Mucosa of rectum (tissue), 2 donors: ENCODE measurements at regions not wholly inside any gene's neighbourhood (a gene's known extent, or its start where the extent isn't known, plus 50 kb on each side); places are given as distances from the start of the nearest gene placed in this dataset.

Experiments
- H3K27ac ChIP-seq, 2 donors: one replicate each; pipeline ENCODE4 v1.7.0; 2013; ENCODE audit warnings: inconsistent platforms in 2 of 2, low read depth in 2 of 2, low read length in 2 of 2
- H3K27me3 ChIP-seq, 2 donors: one replicate each; pipeline ENCODE4 v1.7.0; 2013; ENCODE audit warnings: low read length in 2 of 2; ENCODE audit not compliant: control insufficient read depth in 2 of 2, insufficient read depth in 2 of 2
- H3K36me3 ChIP-seq, 2 donors: one replicate each; pipeline ENCODE4 v1.7.0; 2013; ENCODE audit warnings: low read length in 2 of 2; ENCODE audit not compliant: control insufficient read depth in 2 of 2, insufficient read depth in 2 of 2
- H3K4me1 ChIP-seq, 2 donors: one replicate each; pipeline ENCODE4 v1.7.0; 2013; ENCODE audit warnings: low read length in 2 of 2, mild to moderate bottlenecking in 1 of 2; ENCODE audit not compliant: control insufficient read depth in 2 of 2, insufficient read depth in 2 of 2
- H3K4me3 ChIP-seq, 2 donors: one replicate each; pipeline ENCODE4 v1.7.0; 2013; ENCODE audit warnings: low read length in 2 of 2
- H3K9ac ChIP-seq, 2 donors: one replicate each; pipeline ENCODE4 v1.7.0; 2013; ENCODE audit warnings: low read length in 2 of 2, low read depth in 1 of 2, mild to moderate bottlenecking in 1 of 2
- H3K9me3 ChIP-seq, 2 donors: one replicate each; pipeline ENCODE4 v1.7.0; 2013; ENCODE audit warnings: low read length in 2 of 2; ENCODE audit not compliant: control insufficient read depth in 2 of 2
- donor health status: healthy.
- donor health status: Normal muscosa, but diverticular disease.

DNA sequence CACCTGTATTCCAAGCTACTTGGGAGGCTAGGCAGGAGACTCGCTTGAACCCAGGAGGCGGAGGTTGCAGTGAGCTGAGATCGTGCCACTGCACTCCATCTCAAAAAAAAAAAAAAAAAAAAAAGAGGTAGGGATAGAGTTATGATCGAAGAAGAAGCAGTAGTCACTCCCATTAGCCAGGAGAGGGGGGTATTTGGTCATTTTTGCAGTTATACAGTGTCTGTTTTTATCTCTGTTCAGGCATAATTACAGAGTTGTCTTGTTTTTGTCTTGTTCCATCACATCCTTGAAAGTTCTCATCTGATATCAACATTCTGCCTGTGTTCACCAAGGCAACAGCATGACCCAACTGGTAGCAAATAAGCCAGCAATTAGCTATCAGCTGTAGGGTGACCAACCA is 98.5 kb upstream of the TMPO start:
- Histone ChIP-seq H3K36me3 (no peaks in the 10 kb centered on the region), H3K9ac (no peak overlapping the region), H3K27me3 (no peaks in the 10 kb centered on the region), H3K9me3 (no peaks in the 10 kb centered on the region), H3K4me1 (peaks cover 10 to 14% of the 10 kb centered on the region in 2 donors), H3K4me3 (no peak overlapping the region), H3K27ac (no peak overlapping the region)

DNA sequence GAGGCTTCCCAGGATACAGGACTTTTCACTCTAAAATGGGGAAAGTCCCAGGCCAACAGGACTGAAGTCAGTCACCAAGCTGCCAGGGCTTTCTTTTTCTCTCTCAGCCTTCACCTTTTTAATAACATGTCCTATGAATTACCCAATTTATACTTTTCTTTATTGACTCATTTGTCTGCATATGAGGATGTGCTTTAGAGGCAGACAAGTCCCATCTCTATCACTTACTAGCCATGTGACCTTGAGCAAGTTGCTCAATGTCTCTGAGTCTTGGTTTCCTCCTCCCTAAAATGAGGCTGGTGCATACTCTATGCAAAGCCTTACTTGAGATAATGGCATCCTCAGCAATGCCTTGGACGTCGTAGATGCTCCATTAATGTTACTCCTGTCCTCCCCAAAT is 98.1 kb upstream of the TMPO start:
- no peak overlapping the region for H3K9ac ChIP-seq
- H3K4me3 ChIP-seq: no peak overlapping the region
- no peaks in the 10 kb centered on the region for H3K9me3 ChIP-seq
- H3K36me3 ChIP-seq: no peaks in the 10 kb centered on the region
- H3K27ac ChIP-seq: no peak overlapping the region
- H3K4me1 ChIP-seq: peaks cover 11 to 15% of the 10 kb centered on the region in 2 donors
- H3K27me3 ChIP-seq: no peaks in the 10 kb centered on the region

DNA sequence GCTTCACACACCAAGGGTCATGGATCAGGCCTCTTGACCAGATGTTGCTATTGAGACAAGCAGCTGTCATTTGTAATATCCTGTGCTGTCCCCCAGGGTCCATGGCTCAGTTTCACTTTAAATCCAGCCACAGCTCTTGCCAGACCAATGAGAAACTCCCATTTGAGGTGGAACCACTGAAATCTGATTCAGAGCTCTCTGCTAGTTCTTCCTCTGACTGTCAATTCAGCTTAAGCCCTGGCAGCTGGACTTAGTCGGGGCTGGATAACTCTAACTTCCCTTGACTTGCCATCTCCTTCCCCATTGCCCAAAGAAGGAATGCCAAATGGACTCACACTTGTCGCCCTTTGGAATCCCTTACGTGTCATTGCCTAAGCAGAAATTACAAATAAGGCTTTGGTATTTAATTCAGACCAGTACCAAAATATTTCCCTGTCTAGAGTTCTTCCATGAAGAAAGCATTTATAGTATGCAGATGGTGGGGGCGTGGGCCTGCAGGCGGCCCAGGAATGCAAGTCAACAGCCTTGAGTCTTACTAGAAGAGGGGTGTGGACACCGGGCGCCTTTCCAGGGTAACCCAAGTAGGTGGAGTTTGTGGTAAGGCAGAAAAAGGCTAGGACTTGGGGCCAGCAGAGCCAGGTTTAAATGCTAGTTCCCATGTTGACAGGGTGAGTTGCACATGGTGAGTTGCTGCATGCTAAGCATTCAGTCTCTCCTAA is 96.9 kb upstream of the TMPO start:
- Histone ChIP-seq H3K27me3 (no peaks in the 10 kb centered on the region), H3K4me1 (peaks cover 19 to 26% of the 10 kb centered on the region in 2 donors), H3K9ac (no peak overlapping the region), H3K27ac (peak overlapping the region; percentile 40 to 52), H3K36me3 (no peaks in the 10 kb centered on the region), H3K4me3 (peak overlapping the region; percentile 37 to 42), H3K9me3 (no peaks in the 10 kb centered on the region)

DNA sequence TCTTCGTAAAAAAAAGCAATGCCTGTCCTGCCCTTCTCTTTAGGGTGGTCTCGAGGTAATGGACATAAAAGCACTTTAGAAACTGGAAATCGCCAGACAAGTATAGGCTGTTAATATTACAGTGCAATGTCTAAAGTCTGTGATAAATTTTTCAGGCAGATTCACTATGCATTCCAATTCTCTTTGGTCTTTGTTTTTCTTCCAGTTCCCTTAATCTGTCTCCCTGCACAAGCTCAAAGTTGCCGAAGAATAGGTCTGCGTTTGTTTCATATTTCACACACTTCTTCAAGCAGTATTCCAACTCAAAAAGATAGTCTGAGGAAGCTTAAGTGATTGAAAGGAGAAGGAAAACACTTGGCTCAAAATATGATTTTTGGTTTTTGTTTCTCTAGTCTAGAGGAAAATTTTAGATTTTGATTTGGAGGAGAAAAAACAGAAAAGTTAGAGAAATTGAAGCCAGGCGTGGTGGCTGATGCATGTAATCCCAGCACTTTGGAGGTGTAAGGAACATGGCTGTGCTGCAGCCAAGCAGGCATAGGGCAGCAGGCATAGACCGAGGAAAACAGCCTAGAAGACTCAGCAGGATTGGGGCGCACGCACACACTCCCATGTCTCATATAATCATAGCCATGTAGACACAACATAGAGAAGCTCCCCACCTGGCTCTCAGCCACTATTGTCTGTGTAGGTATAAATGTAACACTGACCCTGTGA is 96.2 kb upstream of the TMPO start:
- no peaks in the 10 kb centered on the region for H3K36me3 ChIP-seq
- H3K4me3 ChIP-seq: peak overlapping the region; percentile 23 to 37
- peak overlapping the region in 1 of 2 donors; percentile 36 for H3K27ac ChIP-seq
- peaks cover 19 to 28% of the 10 kb centered on the region in 2 donors for H3K4me1 ChIP-seq
- no peaks in the 10 kb centered on the region for H3K27me3 ChIP-seq
- H3K9me3 ChIP-seq: no peaks in the 10 kb centered on the region
- H3K9ac ChIP-seq: no peak overlapping the region

DNA sequence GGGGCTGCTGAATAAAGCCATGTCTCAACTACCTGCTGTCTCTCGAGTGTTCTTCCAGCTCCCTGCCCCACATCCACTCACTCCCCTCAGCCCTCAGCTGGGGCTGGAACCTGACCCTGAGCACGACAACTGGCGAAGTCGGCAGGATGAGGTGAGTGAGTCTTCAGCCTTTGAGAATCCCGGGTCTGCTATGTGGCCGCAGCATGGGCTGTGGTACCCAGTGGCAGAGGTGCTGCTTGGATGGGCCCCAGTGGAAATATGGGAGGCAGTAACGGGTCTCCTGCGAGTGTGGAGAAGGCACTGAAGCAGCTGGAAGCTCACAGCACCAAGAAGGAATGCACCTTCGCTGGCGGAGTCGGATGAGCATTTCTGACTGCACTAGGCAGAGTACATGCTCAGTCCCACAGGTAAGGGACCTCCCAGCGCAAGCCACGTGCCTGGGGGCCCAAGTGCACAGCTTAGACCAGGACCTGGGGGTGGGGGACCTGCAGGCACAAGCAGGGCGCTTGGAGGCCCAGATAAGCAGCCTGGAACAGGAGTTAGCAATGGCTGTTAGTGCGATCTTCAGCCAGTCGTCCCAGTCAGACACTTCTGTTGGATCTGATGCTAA is 95.5 kb upstream of the TMPO start:
- no peaks in the 10 kb centered on the region for H3K36me3 ChIP-seq
- no peak overlapping the region for H3K4me3 ChIP-seq
- no peaks in the 10 kb centered on the region for H3K9me3 ChIP-seq
- no peak overlapping the region for H3K27ac ChIP-seq
- H3K4me1 ChIP-seq: peaks cover 21 to 35% of the 10 kb centered on the region in 2 donors
- no peak overlapping the region for H3K9ac ChIP-seq
- H3K27me3 ChIP-seq: no peaks in the 10 kb centered on the region

DNA sequence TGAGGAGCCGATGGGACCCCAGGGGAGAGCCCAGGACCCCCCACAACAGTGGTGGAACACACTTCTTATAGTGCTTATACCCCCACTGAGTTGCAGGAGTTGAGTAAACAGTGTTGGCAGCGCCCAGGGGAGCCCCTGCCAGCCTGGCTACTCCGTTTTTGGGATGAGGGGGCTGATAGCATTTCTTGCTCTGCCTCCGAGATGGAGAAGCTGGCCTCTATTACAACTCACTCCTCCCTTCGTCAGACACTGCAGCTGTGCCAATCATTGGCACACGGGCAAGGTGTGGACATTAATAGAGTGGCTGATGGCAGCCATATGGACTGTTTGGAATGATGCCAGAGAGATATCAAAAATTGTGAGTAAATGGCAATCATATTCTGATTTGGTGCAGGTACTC is 94.9 kb upstream of the TMPO start:
- H3K9me3 ChIP-seq: no peaks in the 10 kb centered on the region
- H3K36me3 ChIP-seq: no peaks in the 10 kb centered on the region
- no peak overlapping the region for H3K4me3 ChIP-seq
- H3K4me1 ChIP-seq: peaks cover 21 to 35% of the 10 kb centered on the region in 2 donors
- no peak overlapping the region for H3K9ac ChIP-seq
- H3K27me3 ChIP-seq: no peaks in the 10 kb centered on the region
- no peak overlapping the region for H3K27ac ChIP-seq

DNA sequence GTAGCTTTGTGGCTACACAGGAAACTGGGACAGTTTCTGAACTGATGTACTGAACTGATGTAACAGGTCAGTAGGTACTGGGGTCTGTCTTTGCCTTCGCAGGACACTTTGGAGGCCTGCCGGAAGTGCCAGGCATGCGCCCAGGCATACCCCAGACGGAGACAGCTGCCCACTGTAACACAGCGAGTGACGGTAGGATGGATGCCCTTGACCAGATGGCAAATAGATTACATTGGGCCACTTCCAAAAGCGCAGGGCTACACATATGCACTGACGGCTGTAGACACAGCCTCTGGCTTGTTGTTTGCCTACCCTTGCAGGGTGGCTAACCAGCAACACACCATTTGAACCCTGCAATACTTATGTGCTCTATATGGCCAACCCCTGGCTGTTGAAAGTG is 94.1 kb upstream of the TMPO start:
- Histone ChIP-seq H3K4me1 (peaks cover 21 to 35% of the 10 kb centered on the region in 2 donors), H3K27ac (no peak overlapping the region), H3K27me3 (no peaks in the 10 kb centered on the region), H3K36me3 (no peaks in the 10 kb centered on the region), H3K4me3 (no peak overlapping the region), H3K9me3 (no peaks in the 10 kb centered on the region), H3K9ac (no peak overlapping the region)

DNA sequence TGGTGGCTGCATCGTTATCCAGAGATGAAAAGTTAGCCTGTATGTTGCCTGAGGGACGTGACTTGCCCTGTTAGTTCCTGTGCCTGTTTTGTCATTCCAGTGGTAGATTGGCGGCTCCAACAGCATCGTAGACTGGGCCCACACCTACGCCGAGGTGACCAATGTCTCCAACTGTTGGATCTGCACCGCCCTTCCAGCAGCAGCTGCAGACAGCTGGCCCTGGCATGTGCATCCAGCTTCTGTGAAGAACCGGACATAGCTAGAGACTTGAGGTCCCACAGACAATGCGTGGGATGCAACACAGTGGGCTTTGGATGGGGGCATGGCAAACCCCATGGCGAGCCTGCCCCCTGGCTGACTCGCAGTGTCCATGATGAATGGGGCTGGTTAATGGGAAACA is 93.0 kb upstream of the TMPO start:
- Histone ChIP-seq H3K9me3 (no peaks in the 10 kb centered on the region), H3K9ac (no peak overlapping the region), H3K27ac (no peak overlapping the region), H3K36me3 (no peaks in the 10 kb centered on the region), H3K4me3 (no peak overlapping the region), H3K27me3 (no peaks in the 10 kb centered on the region), H3K4me1 (peaks cover 21 to 35% of the 10 kb centered on the region in 2 donors)

DNA sequence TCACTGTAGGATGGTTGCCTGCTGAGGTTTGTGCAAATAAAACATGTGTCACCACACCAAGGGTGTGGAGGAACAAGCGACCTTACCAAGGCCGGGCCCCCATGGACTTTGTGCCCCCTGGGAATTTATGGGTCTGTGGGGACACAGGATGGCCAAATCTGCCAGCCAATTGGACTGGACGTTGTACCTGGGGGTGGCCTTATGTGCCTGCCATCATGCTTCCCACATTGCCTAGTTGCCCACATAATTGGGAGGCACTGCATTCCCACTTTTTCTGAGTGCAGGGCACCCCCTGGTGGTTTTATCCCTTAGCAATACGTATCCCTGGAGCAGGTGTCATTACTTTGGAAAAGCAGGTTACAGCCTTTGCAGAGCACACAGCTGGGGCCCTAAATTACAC is 92.6 kb upstream of the TMPO start:
- Histone ChIP-seq H3K4me1 (peaks cover 21 to 35% of the 10 kb centered on the region in 2 donors), H3K4me3 (no peak overlapping the region), H3K27ac (no peak overlapping the region), H3K9ac (no peak overlapping the region), H3K36me3 (no peaks in the 10 kb centered on the region), H3K9me3 (no peaks in the 10 kb centered on the region), H3K27me3 (no peaks in the 10 kb centered on the region)

DNA sequence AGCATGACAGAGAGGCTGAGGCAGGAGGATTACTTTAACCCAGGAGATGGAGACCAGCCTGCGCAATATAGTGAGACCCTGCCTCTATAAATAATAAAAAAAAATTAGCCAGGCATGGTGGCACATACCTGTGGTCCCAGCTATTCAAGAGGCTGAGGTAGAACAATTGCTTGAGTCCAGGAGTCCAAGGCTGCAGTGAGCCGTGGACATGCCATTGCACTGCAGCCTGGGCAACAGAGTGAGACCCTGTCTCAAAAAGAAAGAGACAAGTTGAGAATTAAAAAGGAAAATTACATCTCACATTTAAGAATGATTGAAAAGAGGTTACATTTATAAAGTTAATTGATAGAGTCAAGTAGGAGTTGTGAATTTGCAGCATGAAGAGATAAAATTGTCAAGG is 91.4 kb upstream of the TMPO start:
- H3K9ac ChIP-seq: no peak overlapping the region
- no peaks in the 10 kb centered on the region for H3K36me3 ChIP-seq
- H3K4me3 ChIP-seq: no peak overlapping the region
- no peaks in the 10 kb centered on the region for H3K9me3 ChIP-seq
- peaks cover 13 to 28% of the 10 kb centered on the region in 2 donors for H3K4me1 ChIP-seq
- H3K27ac ChIP-seq: no peak overlapping the region
- H3K27me3 ChIP-seq: no peaks in the 10 kb centered on the region
